ENCODE measurements at regions not wholly inside any gene's neighbourhood (a gene's known extent, or its start where the extent isn't known, plus 50 kb on each side); places are given as distances from the start of the nearest gene placed in this dataset.
"Not testable (repeated sequence)": the region's sequence is repeated elsewhere in the genome, so short reads cannot be mapped to it uniquely, and the experiment has no call there.

GRCh38 chr3:76527773-76528172, 512.1 kb upstream of the ROBO2 start:
- CTCF ChIA-PET = interaction anchor here (1.0 to 2.0 kb wide), 2 partner anchors 12 to 43 kb away, joined by 3 to 6 read pairs; no protein-coding TSS in a partner anchor
- no peaks in the 10 kb centered on the region for H3K27me3 ChIP-seq (ENCODE audit: control insufficient read depth, insufficient read depth, low read length)
- H3K4me3 ChIP-seq (ENCODE audit: low read depth, low read length) = no peak overlapping the region
- H3K27ac ChIP-seq (ENCODE audit: low read depth, low read length) = no peak overlapping the region
- H3K9me3 ChIP-seq (ENCODE audit: control insufficient read depth, insufficient read depth, low read length) = no peaks in the 10 kb centered on the region
- DNase-seq (ENCODE audit: low read depth, low spot score) = no peak
- TF ChIP-seq, protein P1, sequence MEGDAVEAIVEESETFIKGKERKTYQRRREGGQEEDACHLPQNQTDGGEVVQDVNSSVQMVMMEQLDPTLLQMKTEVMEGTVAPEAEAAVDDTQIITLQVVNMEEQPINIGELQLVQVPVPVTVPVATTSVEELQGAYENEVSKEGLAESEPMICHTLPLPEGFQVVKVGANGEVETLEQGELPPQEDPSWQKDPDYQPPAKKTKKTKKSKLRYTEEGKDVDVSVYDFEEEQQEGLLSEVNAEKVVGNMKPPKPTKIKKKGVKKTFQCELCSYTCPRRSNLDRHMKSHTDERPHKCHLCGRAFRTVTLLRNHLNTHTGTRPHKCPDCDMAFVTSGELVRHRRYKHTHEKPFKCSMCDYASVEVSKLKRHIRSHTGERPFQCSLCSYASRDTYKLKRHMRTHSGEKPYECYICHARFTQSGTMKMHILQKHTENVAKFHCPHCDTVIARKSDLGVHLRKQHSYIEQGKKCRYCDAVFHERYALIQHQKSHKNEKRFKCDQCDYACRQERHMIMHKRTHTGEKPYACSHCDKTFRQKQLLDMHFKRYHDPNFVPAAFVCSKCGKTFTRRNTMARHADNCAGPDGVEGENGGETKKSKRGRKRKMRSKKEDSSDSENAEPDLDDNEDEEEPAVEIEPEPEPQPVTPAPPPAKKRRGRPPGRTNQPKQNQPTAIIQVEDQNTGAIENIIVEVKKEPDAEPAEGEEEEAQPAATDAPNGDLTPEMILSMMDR (IDR thresholded peaks at IDR 0.05; ENCODE audit: low read depth, low read length) = no peak
- POLR2A ChIA-PET = no interaction called here

GRCh38 chr3:76532158-76532822, 507.6 kb upstream of the ROBO2 start:
- ChIA-PET POLR2A (no interaction called here), CTCF (interaction anchor here (1.3 kb wide), 1 partner anchor 46 kb away, joined by 4 read pairs; no protein-coding TSS in a partner anchor)
- TF ChIP-seq, protein P1 (IDR thresholded peaks at IDR 0.05; ENCODE audit: low read depth, low read length) = no peak
- no peak overlapping the region for H3K27ac ChIP-seq (ENCODE audit: low read depth, low read length)
- H3K4me3 ChIP-seq (ENCODE audit: low read depth, low read length) = no peak overlapping the region
- no peak for DNase-seq (ENCODE audit: low read depth, low spot score)
- H3K27me3 ChIP-seq (ENCODE audit: control insufficient read depth, insufficient read depth, low read length) = no peaks in the 10 kb centered on the region
- no peaks in the 10 kb centered on the region for H3K9me3 ChIP-seq (ENCODE audit: control insufficient read depth, insufficient read depth, low read length)

- H3K27me3 ChIP-seq (ENCODE audit: control insufficient read depth, insufficient read depth, low read length); H3K9me3 ChIP-seq (ENCODE audit: control insufficient read depth, insufficient read depth, low read length); H3K4me3 ChIP-seq (ENCODE audit: low read depth, low read length); H3K27ac ChIP-seq (ENCODE audit: low read depth, low read length); DNase-seq (ENCODE audit: low read depth, low spot score); CTCF ChIA-PET; POLR2A ChIA-PET: not testable (repeated sequence)
Observed at GRCh38 chr3:76533710-76534109, 506.2 kb upstream of the ROBO2 start.

GRCh38 chr3:76537857-76538256, 502.0 kb upstream of the ROBO2 start:
- H3K4me3 ChIP-seq (ENCODE audit: low read depth, low read length); H3K9me3 ChIP-seq (ENCODE audit: control insufficient read depth, insufficient read depth, low read length); CTCF ChIA-PET; DNase-seq (ENCODE audit: low read depth, low spot score); H3K27ac ChIP-seq (ENCODE audit: low read depth, low read length); H3K27me3 ChIP-seq (ENCODE audit: control insufficient read depth, insufficient read depth, low read length); POLR2A ChIA-PET: not testable (repeated sequence)

- TF ChIP-seq, protein P1 (IDR thresholded peaks at IDR 0.05; ENCODE audit: low read depth, low read length) = no peak
- H3K27ac ChIP-seq (ENCODE audit: low read depth, low read length) = no peak overlapping the region
- ChIA-PET CTCF (no interaction called here), POLR2A (no interaction called here)
- DNase-seq (ENCODE audit: low read depth, low spot score) = no peak
- H3K9me3 ChIP-seq (ENCODE audit: control insufficient read depth, insufficient read depth, low read length) = peaks cover 10% of the 10 kb centered on the region
- no peak overlapping the region for H3K4me3 ChIP-seq (ENCODE audit: low read depth, low read length)
- no peaks in the 10 kb centered on the region for H3K27me3 ChIP-seq (ENCODE audit: control insufficient read depth, insufficient read depth, low read length)
Observed at GRCh38 chr3:76547674-76548073, 492.2 kb upstream of the ROBO2 start.

- TF ChIP-seq, protein P1 (IDR thresholded peaks at IDR 0.05; ENCODE audit: low read depth, low read length) = no peak
- ChIA-PET CTCF (interaction anchor here (0.6 to 2.5 kb wide), 3 partner anchors 19 to 253 kb away, joined by 4 to 8 read pairs (median 5); no protein-coding TSS in a partner anchor), POLR2A (no interaction called here)
- Histone ChIP-seq H3K27me3 (ENCODE audit: control insufficient read depth, insufficient read depth, low read length) (no peaks in the 10 kb centered on the region), H3K9me3 (ENCODE audit: control insufficient read depth, insufficient read depth, low read length) (peaks cover 10% of the 10 kb centered on the region), H3K4me3 (ENCODE audit: low read depth, low read length) (no peak overlapping the region), H3K27ac (ENCODE audit: low read depth, low read length) (no peak overlapping the region)
- DNase-seq (ENCODE audit: low read depth, low spot score) = no peak
Observed at GRCh38 chr3:76550522-76551201, 489.2 kb upstream of the ROBO2 start.
